GM21526 (cell line): ENCODE measurements at regions not wholly inside any gene's neighbourhood (a gene's known extent, or its start where the extent isn't known, plus 50 kb on each side); places are given as distances from the start of the nearest gene placed in this dataset.
A peak's percentile ranks its signal among the peaks of the same experiment; 100 is the strongest.

Source experiments
- ATAC-seq: cut with Tn5 transposase; IDR thresholded peaks from one replicate; pipeline ENCODE4 v1.9.1; 2021; ENCODE audit warnings: moderate library complexity; ENCODE audit not compliant: unreplicated experiment, low FRiP score

DNA sequence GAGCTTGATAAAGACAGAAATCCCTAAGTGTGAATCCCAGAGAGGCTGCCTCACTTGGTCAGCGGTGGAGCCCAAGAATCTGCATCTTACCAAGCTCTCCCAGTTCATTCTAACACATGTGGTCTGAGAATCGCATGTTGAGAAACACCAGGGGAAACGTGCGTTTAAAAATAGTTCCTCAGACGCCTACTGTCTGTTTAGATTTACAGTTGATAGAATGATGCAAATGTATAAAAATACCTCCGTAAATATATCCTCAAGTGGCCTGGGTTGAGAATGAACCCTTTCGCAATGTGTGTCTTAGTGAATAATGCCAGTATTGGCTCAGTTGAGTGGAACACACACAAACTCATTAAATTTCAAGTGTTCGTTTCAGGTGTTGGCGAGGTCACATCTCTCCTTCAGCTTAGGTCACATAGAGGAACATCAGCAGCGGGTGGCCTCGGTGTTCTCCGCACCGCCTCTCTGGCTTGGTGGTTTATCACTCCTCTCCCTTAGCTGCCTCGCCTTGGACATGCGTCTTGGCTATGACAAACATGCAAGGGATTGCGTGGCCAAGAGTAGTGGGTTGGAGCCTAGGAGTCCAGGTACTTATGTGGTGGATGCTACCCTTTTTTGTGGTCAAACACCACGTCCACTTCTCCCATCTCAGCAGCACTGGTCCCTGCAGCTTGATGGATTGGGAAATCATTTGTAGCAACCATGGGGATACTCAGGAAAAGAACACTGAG, 117.6 kb upstream of the SPATA13 start:
- no peak for ATAC-seq

DNA sequence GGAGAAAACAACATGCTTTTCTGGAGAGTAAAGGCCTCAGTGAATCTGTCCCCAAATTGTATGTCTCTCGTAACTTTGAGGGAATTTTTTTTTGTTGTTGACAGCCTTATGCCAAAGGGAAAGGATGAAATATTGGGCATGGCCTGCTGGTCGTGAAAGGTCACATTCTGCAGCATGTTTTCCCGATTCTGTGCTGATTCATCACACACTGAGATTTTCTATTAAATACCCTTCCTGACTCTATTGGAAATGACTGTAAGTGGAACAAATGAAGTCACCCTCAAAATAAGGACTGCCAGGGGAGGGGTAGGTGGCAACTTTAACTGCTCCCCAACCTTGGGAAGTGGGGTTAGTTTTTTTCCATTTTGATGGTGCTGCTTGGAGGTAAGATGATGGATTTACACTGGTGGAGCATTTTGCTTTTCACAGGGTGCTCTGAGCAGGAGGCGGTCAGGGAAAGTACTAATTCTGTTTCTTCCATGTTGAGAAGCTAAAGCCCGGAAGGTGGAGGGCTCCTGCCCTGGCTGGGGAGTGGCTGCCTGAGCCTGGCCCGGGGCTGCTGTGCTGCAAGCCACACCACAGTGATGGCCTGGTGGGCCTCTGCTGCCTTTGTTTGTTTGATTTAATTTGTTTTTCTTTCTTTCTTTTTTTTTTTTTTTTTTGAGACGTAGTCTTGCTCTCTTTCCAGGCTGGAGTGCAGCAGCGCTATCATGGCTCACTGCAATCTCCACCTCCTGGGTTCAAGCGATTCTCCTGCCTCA, 116.8 kb upstream of the SPATA13 start:
- ATAC-seq, result no peak

DNA sequence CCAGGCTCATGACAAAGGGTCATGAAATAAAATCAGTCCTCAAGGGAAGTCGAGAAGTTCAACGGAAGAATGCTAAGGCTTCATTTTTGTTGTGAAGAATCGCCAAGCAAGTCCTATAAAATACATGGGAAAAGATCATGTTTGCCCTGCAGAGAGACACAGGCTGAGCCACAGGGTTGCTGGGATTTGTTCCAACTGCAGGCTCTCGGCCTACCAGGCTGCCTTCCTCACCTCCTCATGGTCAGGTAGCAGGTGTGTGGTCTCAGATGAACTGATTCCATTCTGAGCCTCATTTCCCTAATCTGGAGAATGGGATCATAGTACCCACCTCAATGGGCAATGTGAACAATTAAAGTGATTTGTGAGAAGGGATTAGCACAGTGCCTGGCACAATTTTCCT, 114.9 kb upstream of the SPATA13 start:
- ATAC-seq, result no peak

DNA sequence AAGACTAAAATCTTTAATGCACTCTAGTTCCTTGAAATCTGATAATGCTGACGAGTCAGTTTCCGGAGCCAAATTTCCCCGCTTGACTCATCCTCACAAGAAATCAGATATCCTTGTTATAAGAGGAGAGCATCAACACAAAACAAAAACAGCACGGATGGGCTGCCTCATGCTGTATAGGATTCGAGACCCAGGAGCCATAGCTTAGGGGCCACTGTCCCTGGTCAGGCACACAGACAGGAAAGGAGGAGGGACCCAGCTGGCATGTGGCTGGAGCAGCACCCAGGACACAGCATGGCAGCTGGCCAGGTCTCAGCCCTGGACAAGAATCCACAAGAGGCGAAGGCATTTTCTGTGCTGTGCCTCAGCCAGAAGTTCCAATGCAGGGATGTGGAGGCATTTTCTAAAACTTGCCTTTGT, 110.2 kb upstream of the SPATA13 start:
- no peak for ATAC-seq

DNA sequence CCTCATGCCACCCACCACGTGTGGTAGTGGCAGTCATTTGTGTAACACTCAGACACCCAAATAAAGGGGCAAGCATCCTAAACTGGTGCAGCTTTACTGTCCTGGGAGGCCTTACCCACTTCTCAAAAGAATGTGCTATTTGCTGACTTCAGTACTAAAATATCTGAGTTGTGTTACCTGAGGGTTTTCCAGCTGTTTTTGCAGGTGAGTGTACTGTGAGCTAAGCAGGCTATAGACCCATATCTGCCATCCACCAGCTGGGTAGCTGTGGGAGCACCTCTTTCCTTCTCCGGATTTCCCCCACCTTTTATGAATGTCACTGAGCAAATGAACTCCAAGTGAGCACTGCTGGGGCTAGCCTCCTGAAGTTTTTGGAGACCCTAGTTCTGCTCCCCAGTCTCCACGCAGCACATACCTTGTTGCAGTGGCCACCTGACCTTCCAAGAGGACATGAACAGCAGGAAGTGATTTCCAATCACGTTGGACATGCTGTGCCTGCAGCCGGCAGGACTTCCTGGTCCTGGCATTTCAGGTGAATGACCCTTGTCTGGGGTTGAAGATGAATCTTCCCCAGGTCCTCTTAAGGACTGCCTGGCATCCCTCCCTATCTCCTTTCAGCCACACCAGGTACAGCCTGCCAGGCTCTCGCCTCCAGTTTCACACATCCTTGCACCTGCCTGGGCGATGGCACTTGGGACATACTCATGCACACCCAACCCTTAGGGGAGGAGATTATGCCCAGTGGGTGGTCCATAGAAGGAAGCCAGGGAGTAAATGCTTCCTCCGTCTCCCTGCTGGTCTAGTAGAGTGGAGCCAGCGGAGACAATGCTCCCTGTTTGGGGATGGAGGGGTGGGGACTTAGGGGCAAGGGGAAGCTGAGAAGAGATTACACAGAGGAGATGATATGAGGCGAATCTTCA, 109.5 kb upstream of the SPATA13 start:
- ATAC-seq, result no peak

DNA sequence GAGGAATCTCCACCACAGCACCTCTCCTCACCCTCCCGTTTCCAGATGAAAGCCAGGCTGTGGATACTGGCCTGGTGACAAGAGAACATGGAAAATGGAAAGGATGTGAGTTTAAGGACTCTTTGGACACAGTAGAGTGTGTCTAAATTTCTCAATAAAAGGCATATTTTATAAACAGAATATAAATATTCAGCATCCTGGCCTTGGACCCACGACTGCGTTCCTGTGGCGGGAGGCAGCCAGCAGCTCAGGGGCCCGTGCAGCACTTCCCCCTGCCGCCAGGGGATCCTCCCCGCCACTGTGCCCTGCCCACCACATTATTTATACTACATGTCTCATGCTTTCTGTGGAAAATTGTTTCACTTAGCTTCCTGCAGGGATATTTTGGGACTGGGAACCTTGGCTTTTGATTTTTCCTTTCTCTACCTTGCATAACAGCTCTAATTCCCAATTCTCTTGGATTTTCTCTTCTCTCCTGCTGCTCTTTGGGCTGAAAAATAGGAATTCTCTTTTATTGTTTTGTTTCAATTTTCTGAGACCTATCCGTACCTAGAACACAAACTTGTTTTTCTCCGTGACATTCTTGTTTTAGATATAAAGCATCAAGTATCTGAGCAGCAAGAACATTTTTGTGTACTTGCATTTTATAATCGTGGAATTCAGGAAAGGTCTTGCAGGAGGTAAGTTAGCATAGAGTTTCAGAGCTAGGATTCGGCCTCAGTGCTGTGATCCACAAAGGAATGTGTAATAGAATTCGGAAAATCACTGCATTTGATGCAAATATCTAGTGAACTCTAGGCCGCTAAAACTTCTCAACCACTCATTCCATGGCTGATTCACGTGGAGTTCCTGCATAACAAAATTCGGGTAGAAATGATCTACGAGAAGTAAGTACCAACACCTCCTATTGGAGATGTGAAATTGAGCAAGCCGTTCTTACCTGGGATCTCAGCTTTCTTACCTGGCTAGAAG, 107.7 kb upstream of the SPATA13 start:
- ATAC-seq, result no peak

DNA sequence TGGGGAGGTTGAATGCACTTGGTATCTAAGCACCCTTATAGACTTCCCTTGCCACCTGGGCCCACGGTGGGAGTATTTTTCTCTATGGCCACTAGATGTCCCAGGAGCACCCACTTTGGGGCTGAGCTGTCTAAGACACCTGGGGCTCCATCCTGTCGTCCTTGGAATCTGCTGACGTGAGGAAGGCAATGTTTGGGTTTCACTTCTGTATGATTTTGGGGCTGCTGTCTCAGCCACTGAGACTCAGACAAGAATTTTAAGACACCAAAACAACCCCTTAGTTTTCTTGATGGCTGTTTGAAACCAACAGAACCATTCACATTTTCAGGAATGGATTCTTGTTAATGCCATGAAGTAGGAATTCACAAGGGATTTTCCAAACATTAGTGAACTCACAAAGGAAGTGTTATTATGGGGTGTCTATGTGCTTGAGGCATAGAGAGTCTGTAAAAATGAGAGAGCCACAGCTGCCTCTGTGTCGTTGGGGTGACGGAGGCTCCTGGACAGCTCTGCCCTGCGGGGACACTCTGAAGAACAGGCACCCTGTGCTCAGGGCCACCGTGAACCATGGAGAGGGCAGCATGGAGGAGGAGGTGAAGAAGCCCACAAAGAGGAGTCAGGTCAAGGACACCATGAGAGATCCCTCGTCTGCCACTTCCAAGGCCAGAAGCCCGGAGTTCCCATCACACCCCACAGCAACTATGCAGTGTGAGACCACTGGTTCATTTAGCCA, 106.8 kb upstream of the SPATA13 start:
- peak; percentile 88 for ATAC-seq

DNA sequence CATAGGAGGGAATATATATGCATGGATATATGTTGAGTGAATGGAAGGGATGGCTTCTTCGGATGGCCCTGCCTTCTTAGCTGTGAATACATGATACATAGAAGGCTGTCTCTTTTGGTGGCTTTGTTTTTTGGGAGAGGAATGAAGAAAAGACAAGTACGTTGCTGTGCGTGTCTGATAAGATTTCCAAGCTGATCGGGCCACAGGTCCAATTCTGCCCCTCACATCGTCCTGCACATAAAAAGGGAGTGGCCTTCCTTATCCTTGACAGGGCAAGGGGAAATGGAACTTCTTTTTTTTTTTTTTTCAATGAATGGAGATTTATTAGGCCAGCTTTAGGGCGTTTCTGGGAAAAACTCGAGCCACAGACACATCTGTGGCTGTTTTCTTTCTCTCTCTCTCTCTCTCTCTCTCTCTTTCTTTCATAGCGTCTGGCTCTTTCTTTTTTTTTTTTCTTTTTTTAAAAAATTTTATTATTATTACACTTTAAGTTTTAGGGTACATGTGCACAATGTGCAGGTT, 103.8 kb upstream of the SPATA13 start:
- no peak for ATAC-seq

DNA sequence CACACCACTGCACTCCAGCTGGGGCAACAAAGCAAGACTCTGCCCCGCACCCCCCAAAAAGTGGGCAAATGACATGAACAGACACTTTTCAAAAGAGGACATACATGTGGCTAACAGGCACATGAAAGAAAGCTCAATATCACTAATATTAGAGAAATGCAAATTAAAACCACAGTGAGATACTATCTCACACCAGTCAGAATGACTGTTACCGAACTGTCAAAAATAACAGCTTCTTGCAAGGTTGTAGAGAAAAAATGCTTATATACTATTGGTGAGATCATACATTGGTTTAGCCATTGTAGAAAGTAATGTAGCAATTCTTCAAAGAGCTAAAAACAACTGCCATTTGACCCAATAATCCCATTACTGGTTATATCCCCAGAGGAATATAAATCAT, 99.5 kb upstream of the SPATA13 start:
- no peak for ATAC-seq

DNA sequence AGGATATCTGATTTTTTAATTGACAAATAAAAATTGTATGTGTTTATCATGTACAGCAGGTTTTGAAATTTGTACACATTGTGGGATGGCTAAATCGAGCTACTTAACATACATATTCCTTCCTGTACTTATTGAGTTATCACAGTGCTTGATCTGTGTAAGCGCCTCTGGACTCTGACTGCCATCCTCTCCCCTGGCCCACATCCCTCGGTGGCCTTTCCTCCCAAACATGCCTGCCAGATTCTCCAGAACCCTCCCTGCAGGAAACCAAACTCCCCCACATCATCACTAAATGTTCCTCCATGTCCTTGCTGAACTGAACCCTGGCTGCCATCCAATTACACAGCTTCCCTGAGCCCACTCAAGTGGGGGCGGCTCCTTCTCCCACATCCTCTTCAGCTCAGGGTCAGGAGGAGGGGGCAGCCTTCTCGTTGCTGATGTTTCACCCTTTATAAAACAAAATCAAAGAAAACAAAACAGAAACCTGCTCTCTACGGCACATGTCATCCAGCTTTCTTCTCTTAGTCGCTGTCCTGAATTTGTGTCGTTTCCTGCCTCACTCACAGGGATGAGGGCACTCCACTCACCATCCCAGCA, 97.1 kb upstream of the SPATA13 start:
- ATAC-seq, result no peak

DNA sequence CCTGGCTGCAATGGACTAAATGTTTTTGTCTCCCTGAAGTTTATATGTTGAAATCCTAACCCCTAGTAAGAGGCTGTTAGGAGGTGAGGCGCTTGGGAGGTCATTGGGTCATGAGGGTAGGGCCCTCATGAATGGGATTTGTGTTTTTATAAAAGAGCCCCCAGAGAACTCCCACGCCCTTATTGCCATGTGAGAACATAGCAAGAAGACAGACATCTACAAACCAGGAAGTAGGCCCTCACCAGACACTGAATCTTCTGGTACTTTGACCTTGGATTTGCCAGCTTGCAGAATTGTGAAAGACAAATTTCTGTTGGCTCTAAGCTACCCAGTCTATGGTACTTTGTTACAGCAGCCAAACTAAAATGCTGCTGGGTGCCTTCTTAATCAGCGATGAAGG, 96.1 kb upstream of the SPATA13 start:
- ATAC-seq, result no peak

DNA sequence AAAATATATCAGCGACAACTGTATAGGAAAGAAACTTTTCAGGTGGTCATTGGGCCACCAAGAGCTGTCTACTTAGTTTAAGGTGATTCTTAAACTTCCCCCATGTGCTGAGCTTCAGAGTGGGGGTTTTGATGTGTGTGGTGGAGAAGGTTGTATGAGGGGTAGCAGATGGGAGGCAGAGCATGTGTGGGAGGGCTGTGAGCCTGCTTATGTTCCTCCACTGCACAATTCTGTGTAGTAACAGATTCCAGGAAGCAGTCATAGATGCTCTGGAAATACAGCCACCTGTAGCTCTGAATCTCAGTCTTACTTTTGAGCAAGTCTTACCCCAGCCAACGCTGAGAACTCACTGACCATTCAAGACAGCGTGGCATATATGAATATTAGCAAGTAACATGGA, 95.3 kb upstream of the SPATA13 start:
- no peak for ATAC-seq

DNA sequence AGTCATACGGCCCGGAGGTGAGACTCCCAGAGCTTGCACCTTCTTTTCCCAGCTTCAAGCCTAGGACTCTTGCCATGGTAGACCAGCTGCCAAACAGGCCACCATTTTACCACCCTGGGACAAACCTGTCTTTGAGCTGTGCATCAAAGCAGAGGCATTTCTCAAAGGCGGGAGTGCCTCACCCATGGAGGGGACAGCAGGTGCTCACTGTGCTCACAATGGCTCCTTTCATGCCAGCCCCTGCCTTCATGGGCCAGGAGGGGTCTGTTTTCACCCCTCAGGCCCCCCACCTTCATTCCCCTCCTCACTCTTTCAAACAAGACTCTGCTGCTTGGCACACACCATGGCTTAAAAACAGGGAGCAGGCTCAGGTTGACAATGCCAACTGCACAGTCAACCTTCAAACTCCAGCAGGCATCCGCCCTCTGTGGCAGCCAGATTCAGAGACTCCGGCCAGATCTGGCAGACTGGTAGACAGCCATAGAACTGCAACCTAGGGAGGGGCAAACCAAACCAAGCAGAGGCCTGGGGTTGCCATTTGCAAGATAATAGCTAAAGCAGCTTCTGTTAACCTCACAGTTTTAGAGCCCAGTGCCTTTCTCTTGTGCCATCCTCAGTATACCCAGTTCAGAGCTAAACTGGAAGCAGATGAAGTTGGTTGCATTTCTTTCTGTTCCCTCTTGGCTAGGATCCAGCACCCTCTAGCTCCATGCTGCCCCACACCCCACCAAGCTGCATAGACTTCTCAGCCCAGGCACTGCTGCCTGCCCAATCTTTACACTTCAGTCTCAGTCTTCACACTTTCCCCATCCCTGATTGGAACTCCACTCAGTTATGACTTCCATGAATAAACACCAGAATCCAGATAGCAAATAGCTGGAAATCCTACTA, 93.9 kb upstream of the SPATA13 start:
- ATAC-seq, result no peak

DNA sequence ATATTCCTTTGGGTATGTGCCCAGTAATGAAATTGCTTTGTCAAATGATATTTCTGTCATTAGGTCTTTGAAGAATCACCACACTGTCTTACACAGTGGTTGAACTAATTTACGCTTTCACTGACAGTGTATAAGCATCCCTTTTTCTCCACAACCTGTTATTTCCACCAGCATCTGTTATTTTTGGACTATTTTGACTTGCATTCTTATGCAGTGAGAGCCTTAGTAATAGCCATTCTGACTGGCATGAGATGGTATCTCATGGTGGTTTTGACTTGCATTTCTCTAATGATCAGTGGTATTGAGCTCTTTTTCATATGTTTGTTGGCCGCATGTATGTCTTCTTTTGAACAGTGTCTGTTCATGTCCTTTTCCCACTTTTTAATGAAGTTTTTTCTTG, 92.0 kb upstream of the SPATA13 start:
- ATAC-seq, result no peak

DNA sequence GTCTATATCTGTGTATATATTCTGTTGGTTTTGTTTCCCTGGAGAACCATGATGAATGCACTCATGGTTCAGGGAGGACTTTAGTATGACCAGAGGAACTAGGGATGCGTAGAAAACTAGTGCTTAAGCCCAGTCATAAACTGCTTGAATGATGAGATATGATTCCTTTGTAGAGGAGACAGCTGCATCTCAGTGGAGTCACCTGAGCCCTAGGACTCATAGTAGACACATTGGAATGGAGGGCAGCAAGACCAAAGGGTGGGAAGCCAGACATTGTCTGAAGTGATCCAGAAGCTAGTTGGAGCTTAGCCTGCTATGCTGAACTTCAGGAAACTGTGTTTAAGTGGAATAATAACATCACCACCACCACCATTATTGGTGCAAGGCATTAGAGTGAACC, 89.5 kb upstream of the SPATA13 start:
- ATAC-seq, result no peak

DNA sequence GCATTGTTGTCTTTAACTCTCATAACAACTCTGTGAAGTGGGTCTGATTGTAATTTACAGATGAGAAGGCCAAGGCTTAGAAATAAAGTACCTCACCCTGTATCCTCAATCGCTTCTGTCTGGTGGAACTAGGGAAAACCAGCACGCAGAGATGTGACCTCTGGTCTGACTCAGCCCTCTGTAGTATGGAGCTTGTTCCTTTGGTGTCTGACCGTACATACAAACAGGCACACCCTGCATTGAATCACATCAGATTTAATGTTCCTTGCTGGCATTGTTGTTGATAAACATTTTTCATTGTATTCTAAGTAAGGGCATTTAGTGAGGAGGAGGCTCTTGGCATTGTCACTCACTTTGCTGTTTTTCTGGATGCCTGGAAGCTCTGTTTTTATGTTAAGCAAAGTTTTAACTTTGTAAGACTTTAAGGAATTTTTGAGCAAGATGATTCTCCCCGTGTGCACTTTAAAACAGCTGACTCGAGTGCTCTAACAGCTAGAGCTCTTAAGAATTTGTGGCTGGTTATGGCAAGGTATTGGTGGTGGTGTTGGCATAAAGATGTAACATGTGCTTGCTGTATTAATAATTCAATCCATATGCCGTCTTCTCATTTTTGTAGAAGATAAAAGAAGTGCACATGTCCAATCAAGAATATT, 89.0 kb upstream of the SPATA13 start:
- no peak for ATAC-seq

DNA sequence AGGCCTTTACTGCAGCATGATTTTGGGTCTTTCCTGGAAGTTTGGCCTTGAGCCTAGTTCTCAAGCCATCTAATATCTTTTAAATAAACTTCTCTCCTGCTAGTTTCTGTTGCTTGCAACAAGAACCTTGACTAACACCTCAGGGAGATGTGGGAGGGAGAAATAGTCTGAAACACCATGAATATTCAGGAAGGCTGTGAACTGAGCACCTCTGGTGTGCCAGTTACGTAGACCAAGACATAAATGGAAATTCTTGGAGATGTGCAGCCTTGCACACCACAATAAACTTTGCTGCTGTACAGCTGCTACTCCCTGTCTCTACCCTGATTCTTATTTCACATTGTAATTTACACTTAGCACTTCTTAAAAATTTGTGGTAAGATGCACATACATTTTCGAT, 86.9 kb upstream of the SPATA13 start:
- ATAC-seq, result no peak
